ENCODE measurements at regions not wholly inside any gene's neighbourhood (a gene's known extent, or its start where the extent isn't known, plus 50 kb on each side); places are given as distances from the start of the nearest gene placed in this dataset.

DNA sequence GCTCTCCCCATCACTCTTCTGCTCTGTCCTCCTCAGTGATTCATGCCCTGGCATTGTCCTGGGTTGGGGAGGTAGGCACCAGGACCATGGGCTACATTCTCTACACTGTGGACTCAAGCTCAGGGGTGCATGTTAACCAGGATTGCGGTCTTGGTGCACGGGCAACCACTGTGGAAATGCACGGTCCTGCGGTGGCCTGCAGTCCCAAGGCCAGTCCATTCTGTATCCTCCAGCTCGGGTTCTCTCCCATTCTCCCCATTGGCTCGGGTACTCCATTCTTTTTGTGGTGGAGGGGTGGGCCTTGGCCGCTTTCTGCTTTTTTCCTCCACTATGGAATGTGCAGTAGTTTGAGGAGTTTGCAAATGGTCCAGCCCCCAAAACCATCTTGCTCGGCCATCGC lies 215.0 kb upstream of the MYT1L start:
- H3K36me3 ChIP-seq (ENCODE audit: control insufficient read depth in 4 of 4, insufficient read depth in 3 of 4, low read depth in 1 of 4, low read length in 3 of 4): no peaks in the 10 kb centered on the region
- H3K9me3 ChIP-seq (ENCODE audit: control insufficient read depth in 4 of 4, low read length in 3 of 4): peaks cover 0 to 3% (median under 1%) of the 10 kb centered on the region in 4 donors
- 87% methylated on average over 9 of the region's 9 CpGs for WGBS
- TF ChIP-seq, protein P1, sequence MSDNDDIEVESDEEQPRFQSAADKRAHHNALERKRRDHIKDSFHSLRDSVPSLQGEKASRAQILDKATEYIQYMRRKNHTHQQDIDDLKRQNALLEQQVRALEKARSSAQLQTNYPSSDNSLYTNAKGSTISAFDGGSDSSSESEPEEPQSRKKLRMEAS (IDR thresholded peaks at IDR 0.05): no peak
- TF ChIP-seq SP1 (IDR thresholded peaks at IDR 0.05) (no peak), RXRA (IDR thresholded peaks at IDR 0.05) (no peak), EGR1 (IDR thresholded peaks at IDR 0.05; ENCODE audit: low read depth in 2 of 2) (no peak), TAF1 (conservative IDR thresholded peaks at IDR 0.05) (no peak), GABPA (IDR thresholded peaks at IDR 0.05 in 1 of 2, conservative IDR thresholded peaks at IDR 0.05 in 1 of 2) (no peak), YY1 (IDR thresholded peaks at IDR 0.05) (no peak), NR2F2 (IDR thresholded peaks at IDR 0.05) (no peak), HNF4G (IDR thresholded peaks at IDR 0.05) (no peak), RAD21 (IDR thresholded peaks at IDR 0.05) (no peak), JUND (IDR thresholded peaks at IDR 0.05) (no peak), FOXA2 (IDR thresholded peaks at IDR 0.05) (no peak), HNF4A (conservative IDR thresholded peaks at IDR 0.05) (no peak), FOXA1 (IDR thresholded peaks at IDR 0.05) (no peak)
- TF ChIP-seq, protein P2, sequence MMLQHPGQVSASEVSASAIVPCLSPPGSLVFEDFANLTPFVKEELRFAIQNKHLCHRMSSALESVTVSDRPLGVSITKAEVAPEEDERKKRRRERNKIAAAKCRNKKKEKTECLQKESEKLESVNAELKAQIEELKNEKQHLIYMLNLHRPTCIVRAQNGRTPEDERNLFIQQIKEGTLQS (IDR thresholded peaks at IDR 0.05): no peak
- TF ChIP-seq, protein P3, sequence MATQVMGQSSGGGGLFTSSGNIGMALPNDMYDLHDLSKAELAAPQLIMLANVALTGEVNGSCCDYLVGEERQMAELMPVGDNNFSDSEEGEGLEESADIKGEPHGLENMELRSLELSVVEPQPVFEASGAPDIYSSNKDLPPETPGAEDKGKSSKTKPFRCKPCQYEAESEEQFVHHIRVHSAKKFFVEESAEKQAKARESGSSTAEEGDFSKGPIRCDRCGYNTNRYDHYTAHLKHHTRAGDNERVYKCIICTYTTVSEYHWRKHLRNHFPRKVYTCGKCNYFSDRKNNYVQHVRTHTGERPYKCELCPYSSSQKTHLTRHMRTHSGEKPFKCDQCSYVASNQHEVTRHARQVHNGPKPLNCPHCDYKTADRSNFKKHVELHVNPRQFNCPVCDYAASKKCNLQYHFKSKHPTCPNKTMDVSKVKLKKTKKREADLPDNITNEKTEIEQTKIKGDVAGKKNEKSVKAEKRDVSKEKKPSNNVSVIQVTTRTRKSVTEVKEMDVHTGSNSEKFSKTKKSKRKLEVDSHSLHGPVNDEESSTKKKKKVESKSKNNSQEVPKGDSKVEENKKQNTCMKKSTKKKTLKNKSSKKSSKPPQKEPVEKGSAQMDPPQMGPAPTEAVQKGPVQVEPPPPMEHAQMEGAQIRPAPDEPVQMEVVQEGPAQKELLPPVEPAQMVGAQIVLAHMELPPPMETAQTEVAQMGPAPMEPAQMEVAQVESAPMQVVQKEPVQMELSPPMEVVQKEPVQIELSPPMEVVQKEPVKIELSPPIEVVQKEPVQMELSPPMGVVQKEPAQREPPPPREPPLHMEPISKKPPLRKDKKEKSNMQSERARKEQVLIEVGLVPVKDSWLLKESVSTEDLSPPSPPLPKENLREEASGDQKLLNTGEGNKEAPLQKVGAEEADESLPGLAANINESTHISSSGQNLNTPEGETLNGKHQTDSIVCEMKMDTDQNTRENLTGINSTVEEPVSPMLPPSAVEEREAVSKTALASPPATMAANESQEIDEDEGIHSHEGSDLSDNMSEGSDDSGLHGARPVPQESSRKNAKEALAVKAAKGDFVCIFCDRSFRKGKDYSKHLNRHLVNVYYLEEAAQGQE (IDR thresholded peaks at IDR 0.05): no peak
- TF ChIP-seq, protein P4, sequence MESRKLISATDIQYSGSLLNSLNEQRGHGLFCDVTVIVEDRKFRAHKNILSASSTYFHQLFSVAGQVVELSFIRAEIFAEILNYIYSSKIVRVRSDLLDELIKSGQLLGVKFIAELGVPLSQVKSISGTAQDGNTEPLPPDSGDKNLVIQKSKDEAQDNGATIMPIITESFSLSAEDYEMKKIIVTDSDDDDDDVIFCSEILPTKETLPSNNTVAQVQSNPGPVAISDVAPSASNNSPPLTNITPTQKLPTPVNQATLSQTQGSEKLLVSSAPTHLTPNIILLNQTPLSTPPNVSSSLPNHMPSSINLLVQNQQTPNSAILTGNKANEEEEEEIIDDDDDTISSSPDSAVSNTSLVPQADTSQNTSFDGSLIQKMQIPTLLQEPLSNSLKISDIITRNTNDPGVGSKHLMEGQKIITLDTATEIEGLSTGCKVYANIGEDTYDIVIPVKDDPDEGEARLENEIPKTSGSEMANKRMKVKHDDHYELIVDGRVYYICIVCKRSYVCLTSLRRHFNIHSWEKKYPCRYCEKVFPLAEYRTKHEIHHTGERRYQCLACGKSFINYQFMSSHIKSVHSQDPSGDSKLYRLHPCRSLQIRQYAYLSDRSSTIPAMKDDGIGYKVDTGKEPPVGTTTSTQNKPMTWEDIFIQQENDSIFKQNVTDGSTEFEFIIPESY (IDR thresholded peaks at IDR 0.05): no peak
- TF ChIP-seq, protein P5, sequence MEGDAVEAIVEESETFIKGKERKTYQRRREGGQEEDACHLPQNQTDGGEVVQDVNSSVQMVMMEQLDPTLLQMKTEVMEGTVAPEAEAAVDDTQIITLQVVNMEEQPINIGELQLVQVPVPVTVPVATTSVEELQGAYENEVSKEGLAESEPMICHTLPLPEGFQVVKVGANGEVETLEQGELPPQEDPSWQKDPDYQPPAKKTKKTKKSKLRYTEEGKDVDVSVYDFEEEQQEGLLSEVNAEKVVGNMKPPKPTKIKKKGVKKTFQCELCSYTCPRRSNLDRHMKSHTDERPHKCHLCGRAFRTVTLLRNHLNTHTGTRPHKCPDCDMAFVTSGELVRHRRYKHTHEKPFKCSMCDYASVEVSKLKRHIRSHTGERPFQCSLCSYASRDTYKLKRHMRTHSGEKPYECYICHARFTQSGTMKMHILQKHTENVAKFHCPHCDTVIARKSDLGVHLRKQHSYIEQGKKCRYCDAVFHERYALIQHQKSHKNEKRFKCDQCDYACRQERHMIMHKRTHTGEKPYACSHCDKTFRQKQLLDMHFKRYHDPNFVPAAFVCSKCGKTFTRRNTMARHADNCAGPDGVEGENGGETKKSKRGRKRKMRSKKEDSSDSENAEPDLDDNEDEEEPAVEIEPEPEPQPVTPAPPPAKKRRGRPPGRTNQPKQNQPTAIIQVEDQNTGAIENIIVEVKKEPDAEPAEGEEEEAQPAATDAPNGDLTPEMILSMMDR (IDR thresholded peaks at IDR 0.05; ENCODE audit: low read depth, low read length, missing input control): no peak
- H3K27ac ChIP-seq (ENCODE audit: low read depth in 1 of 2, low read length in 2 of 2): no peak overlapping the region
- H3K9ac ChIP-seq (ENCODE audit: low read depth in 1 of 2, low read length in 2 of 2): no peak overlapping the region
- DNase-seq (ENCODE audit: low spot score): no peak
- no peak overlapping the region for H3K4me3 ChIP-seq (ENCODE audit: low read depth in 1 of 3, low read length in 3 of 3)
- H3K4me1 ChIP-seq (ENCODE audit: control insufficient read depth in 4 of 4, insufficient read depth in 4 of 4, low read length in 3 of 4): no peaks in the 10 kb centered on the region
- H3K27me3 ChIP-seq (ENCODE audit: control insufficient read depth in 4 of 4, insufficient read depth in 4 of 4, low read length in 3 of 4): peaks cover 0 to 4% (median 0%) of the 10 kb centered on the region in 4 donors

Data from liver (tissue), 8 donors.